ENCODE measurements at regions not wholly inside any gene's neighbourhood (a gene's known extent, or its start where the extent isn't known, plus 50 kb on each side); places are given as distances from the start of the nearest gene placed in this dataset.

- DNase-seq (ENCODE audit: low read depth) = peak; percentile 21
These were observed 104.7 kb downstream of the TSN start for GRCh38 chr2:121860033-121860757.

GRCh38 chr2:121860758-121861227 is 105.3 kb downstream of the TSN start:
- no peak for DNase-seq (ENCODE audit: low read depth)

DNA sequence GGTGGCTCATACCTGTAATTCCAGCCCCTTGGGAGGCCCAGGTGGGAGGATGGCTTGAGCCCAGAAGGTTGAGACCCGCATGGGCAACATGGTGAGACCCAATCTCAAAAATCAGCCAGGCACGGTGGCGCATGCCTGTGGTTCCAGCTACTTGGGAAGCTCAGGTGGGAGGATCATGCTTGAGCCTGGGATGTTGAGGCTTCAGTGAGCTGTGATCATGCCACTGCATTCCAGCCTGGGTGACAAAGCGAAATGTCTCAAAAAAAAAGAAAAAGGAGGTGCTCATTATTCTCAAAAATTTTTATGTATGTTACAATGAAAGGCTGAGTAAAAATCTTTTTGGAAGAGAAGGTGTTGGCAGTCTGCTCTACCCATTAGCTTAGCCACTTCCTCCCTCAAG is 106.8 kb downstream of the TSN start:
- DNase-seq (ENCODE audit: low read depth) = no peak

DNA sequence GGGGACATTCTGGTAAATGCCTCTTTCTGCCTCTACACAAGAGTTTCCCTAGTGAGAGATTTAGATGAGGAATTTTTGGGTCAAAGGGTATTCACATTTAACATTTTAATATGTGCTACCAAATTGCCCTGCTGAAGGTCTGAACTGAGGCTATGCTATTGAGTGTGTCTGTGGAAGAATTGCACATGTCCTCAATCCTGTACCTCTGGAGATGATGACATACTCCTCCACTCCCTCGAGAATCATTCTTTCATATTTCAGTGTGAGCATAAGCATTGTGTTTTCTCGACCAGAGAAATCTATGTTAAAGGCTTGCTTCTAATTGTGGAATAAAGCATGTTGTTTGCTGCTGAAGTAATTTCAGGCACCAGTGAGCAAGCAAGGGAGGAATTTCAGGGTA is 110.5 kb downstream of the TSN start:
- no peak for DNase-seq (ENCODE audit: low read depth)

GRCh38 chr2:121866789-121867188 is 111.3 kb downstream of the TSN start:
- DNase-seq (ENCODE audit: low read depth) = no peak

- DNase-seq (ENCODE audit: low read depth) = no peak
These were observed 113.2 kb downstream of the TSN start for GRCh38 chr2:121868652-121869051.

- no peak for DNase-seq (ENCODE audit: low read depth)
These were observed 113.9 kb downstream of the TSN start for GRCh38 chr2:121869363-121869762.

DNA sequence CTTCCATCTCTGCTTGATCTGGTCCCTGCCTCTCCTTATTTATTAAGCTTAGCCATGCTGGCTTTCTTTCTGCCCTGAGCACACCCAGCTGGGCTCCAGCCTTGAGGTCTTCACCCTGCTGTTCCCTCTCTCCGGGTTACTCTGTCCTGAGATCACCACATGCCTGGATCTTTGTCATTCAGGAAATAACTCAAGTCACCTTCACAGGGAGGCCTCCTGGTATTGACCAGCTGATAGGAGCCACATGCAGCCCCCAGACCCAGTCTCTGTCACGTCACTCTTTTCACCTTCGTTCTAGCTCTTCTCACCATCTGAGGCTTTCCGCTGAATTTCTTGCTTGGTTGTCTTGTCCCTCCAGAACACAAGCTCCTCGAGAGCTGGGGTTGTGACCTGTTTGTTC is 114.4 kb downstream of the TSN start:
- no peak for DNase-seq (ENCODE audit: low read depth)

DNA sequence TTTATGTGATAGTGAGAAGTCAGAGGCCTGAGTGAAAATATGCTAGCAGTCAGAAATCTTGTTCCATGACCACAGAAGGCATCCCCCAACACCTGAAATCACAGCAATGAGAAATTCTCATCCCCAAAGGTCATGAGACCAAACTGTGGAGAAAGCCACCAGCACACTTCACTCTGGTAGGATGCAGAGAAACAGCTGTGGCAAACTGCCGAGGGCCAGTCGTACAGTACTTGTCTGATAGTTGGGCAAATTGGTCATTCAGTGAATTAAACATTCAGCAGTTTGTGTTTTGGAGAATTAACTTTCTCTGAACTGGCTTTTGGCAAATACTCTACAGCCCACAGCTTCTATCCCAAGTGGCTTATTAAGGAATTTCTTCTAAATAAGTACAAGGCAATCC is 117.2 kb downstream of the TSN start:
- DNase-seq (ENCODE audit: low read depth) = no peak

- DNase-seq (ENCODE audit: low read depth) = no peak
These were observed 118.4 kb downstream of the TSN start for GRCh38 chr2:121873864-121874263.

DNA sequence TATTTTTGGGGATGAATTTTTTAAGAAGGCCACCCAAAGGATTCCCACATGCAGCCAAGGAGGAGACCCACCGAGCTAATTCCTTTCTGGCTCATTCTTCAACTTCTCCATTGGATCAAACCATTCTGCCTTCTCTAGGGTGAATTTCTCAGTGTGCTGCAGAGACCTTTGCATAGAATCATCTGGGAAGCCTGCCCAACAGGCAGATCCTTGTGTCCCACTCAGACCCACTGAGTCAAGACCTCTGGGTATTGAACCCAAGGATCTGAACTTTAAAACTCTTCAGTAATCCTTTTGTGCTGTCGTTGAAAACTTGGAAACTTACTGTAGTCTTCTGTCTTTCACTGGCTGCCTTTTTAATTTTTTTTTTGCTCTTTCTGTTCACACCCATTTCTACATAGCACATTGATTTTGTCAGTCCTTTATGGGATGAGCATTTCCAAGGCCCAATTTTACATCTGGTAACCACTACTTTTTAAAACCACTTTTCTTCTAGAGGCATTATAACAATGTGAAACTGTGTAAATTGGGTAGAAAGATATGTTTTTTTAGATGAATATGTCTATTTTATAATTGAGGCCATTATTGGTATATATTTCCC is 120.2 kb downstream of the TSN start:
- DNase-seq (ENCODE audit: low read depth) = no peak

DNA sequence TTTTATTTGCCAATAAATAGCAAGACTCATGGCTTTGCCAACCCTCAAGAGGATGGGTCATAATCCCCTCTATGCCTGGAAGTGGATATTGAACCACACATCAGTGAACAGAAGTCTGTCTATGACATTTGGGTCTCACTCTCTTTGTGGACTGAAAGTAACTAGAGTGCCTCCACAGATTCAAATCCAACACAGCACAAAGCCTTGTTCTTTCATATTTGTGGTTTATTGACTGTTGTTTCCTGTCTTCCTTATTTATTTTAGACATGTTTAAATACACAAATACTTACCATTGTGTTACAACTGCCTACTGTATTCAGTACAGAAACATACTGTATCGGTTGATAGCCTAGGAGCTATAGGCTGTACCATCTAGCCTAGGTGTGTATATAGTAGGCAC is 121.9 kb downstream of the TSN start:
- DNase-seq (ENCODE audit: low read depth) = no peak

GRCh38 chr2:121880283-121880682 is 124.8 kb downstream of the TSN start:
- DNase-seq (ENCODE audit: low read depth) = no peak

DNA sequence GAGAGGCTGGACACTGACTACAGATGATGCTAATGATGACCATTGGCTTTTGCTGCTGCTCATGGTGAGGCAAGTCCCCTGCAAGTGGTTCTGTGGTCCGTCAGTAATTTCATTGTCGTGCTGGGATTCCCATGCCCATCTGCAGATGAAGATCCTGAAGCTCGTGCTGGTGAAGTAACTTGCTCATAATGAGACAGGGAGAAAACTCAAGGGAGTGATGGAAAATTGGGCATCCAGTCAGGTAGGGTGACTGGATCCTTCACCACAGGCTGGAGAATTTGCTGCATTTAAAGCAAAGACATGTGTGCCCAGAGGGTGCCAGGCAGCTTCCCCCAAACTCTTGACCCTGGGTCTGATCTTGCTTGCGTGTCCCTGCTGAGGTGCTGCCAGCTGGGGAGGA is 125.6 kb downstream of the TSN start:
- no peak for DNase-seq (ENCODE audit: low read depth)

DNA sequence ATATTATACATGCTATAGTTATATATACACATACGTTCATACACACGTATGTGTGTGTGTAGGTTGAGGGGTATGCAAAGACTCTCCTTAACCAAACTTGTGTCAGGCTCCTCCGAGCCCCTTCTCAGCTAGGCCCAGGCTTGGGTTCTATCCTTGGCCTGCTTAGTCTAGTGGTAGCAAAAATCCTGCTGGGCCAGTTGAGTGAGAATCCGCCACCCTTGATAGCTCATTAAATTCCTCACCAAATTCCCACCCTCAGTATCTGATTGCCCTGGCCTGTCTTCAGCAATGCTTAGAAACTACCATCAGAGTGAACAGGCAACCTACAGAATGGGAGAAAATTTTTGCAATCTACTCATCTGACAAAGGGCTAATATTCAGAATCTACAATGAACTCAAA is 126.5 kb downstream of the TSN start:
- no peak for DNase-seq (ENCODE audit: low read depth)

- no peak for DNase-seq (ENCODE audit: low read depth)
These were observed 128.6 kb downstream of the TSN start for GRCh38 chr2:121884078-121884477.

GRCh38 chr2:121884511-121884921 is 129.1 kb downstream of the TSN start:
- no peak for DNase-seq (ENCODE audit: low read depth)

DNA sequence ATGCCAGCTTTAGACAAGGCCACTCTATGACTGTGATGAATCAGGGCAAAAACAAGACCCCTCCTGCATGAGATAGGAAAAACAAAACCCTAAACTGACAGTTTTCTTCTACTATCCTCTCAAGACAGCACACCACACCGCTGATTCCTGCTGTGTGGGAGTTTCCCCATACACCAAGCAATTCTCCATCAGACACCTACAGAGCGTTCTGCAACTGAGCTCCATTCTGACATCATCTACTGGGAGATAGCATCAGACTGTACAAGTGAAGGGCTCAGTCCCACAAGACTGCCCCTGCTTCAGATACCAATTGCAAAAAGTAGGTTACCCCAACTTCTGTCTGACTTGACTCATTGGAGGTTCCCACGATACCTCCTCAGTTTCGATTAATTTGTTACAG is 130.6 kb downstream of the TSN start:
- no peak for DNase-seq (ENCODE audit: low read depth)

GRCh38 chr2:121887513-121888188 is 132.2 kb downstream of the TSN start:
- no peak for DNase-seq (ENCODE audit: low read depth)

DNA sequence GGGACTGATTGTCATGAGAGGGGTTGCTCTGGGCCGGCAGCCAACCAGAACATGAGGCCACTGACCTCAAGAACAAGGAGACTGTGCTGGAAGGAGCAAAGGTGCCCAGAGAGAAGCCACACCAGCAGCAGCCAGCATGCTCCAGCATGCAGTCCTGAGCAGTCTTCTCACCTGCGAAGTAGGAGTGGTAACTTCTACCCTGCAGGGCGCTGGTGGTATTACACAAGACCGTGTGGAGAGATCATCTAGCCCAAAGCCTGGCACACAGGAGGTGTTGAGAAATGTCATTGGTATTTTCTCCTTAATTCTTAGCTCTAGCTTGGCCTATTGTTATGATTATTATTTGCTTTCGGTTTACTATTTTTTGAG is 132.7 kb downstream of the TSN start:
- DNase-seq (ENCODE audit: low read depth) = no peak

- DNase-seq (ENCODE audit: low read depth) = no peak
These were observed 134.6 kb downstream of the TSN start for GRCh38 chr2:121890041-121890440.

DNA sequence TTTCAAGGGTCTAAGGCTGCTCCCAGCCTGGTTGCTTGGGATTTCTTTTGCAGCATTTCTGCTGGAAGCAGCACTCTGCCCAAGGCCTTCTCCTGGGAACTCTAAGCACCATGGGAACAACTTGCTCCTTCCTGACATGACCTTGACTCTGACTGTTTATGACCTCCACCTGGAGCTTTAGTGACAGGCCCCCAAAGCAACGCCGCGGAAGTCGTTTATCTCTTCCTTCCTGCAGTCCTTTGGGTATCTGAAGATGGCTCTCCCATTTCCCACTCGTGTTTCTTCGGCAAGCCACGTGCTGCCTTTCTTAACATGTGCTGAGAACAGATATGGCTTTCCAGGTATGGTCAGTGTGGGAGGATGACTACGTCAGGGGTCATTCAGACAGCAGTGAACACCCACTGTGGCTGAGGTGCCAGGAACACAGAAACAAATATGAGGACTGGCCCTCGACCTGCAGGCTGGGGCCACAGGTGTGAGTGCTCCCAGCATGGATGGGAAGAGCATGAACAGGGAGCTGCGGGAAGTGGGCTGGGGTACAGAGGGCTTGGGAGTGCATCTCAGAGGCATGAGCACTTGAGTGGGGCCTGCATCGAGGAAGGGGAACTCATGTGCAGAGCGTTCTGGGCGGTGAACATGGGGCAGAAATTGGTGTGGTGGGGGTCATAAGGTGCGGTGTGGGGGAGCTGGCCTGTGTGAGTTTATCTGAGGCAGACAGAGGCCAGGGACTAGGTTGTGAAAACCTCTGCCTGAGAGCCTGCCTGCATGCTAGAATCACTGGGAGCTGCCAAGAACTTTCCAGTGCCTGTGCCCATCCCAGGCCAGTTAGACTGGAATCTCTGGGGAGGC is 140.5 kb downstream of the TSN start:
- no peak for DNase-seq (ENCODE audit: low read depth)
